ENCODE measurements at regions not wholly inside any gene's neighbourhood (a gene's known extent, or its start where the extent isn't known, plus 50 kb on each side); places are given as distances from the start of the nearest gene placed in this dataset.

- H2AFZ ChIP-seq (ENCODE audit: low read depth, low read length), result no peak overlapping the region
- no peaks in the 10 kb centered on the region for H3K27me3 ChIP-seq (ENCODE audit: low read depth, low read length)
- H3K9ac ChIP-seq (ENCODE audit: low read length), result no peak overlapping the region
- H3K79me2 ChIP-seq (ENCODE audit: low read length), result no peaks in the 10 kb centered on the region
- H4K20me1 ChIP-seq (ENCODE audit: insufficient read depth, low read length), result no peaks in the 10 kb centered on the region
- H3K4me3 ChIP-seq (ENCODE audit: low read length), result no peak overlapping the region
- no peak overlapping the region for H3K27ac ChIP-seq (ENCODE audit: low read length)
- no peak overlapping the region for H3K4me2 ChIP-seq (ENCODE audit: low read length)
- no peaks in the 10 kb centered on the region for H3K9me3 ChIP-seq (ENCODE audit: insufficient read depth, low read length)
- H3K4me1 ChIP-seq (ENCODE audit: low read length), result peaks cover 2% of the 10 kb centered on the region; the same call in 1 of the 2 replicates
- no peaks in the 10 kb centered on the region for H3K36me3 ChIP-seq (replicated peaks; ENCODE audit: low read depth, low read length)
- TF ChIP-seq CTCF (IDR thresholded peaks at IDR 0.05; ENCODE audit: low read depth, low read length), result no peak
- no peak for TF ChIP-seq EZH2phosphoT487 (IDR thresholded peaks at IDR 0.05; ENCODE audit: low read depth)
These were observed 127.6 kb downstream of the XCL2 start for GRCh38 chr1:168416220-168416619.

- Histone ChIP-seq H3K4me2 (ENCODE audit: low read length) (no peak overlapping the region), H3K79me2 (ENCODE audit: low read length) (no peaks in the 10 kb centered on the region), H2AFZ (ENCODE audit: low read depth, low read length) (no peak overlapping the region), H3K4me3 (ENCODE audit: low read length) (no peak overlapping the region), H3K36me3 (replicated peaks; ENCODE audit: low read depth, low read length) (no peaks in the 10 kb centered on the region), H3K9me3 (ENCODE audit: insufficient read depth, low read length) (no peaks in the 10 kb centered on the region), H4K20me1 (ENCODE audit: insufficient read depth, low read length) (no peaks in the 10 kb centered on the region), H3K4me1 (ENCODE audit: low read length) (no peaks in the 10 kb centered on the region), H3K27ac (ENCODE audit: low read length) (no peak overlapping the region), H3K9ac (ENCODE audit: low read length) (no peak overlapping the region), H3K27me3 (ENCODE audit: low read depth, low read length) (no peaks in the 10 kb centered on the region)
- TF ChIP-seq CTCF (IDR thresholded peaks at IDR 0.05; ENCODE audit: low read depth, low read length) (no peak), EZH2phosphoT487 (IDR thresholded peaks at IDR 0.05; ENCODE audit: low read depth) (no peak)
These were observed 128.9 kb downstream of the XCL2 start for GRCh38 chr1:168414914-168415313.

- H3K4me1 ChIP-seq (ENCODE audit: low read length), result 0 out of 2 replicates have a peak, but pooled peaks cover 4% of the 10 kb centered on the region
- peaks cover 8% of the 10 kb centered on the region; the same call in 1 of the 2 replicates for H3K9me3 ChIP-seq (ENCODE audit: insufficient read depth, low read length)
- TF ChIP-seq EZH2phosphoT487 (IDR thresholded peaks at IDR 0.05; ENCODE audit: low read depth) (no peak), CTCF (IDR thresholded peaks at IDR 0.05; ENCODE audit: low read depth, low read length) (no peak)
- H2AFZ ChIP-seq (ENCODE audit: low read depth, low read length), result no peak overlapping the region
- H3K4me2 ChIP-seq (ENCODE audit: low read length), result no peak overlapping the region
- H3K27ac ChIP-seq (ENCODE audit: low read length), result no peak overlapping the region
- no peak overlapping the region for H3K9ac ChIP-seq (ENCODE audit: low read length)
- no peaks in the 10 kb centered on the region for H3K79me2 ChIP-seq (ENCODE audit: low read length)
- no peaks in the 10 kb centered on the region for H4K20me1 ChIP-seq (ENCODE audit: insufficient read depth, low read length)
- no peaks in the 10 kb centered on the region for H3K36me3 ChIP-seq (replicated peaks; ENCODE audit: low read depth, low read length)
- no peak overlapping the region for H3K4me3 ChIP-seq (ENCODE audit: low read length)
- no peaks in the 10 kb centered on the region for H3K27me3 ChIP-seq (ENCODE audit: low read depth, low read length)
These were observed 129.8 kb downstream of the TBX19 start for GRCh38 chr1:168410464-168410863.

GRCh38 chr1:168408884-168409283, 128.2 kb downstream of the TBX19 start:
- no peak for TF ChIP-seq CTCF (IDR thresholded peaks at IDR 0.05; ENCODE audit: low read depth, low read length)
- no peak for TF ChIP-seq EZH2phosphoT487 (IDR thresholded peaks at IDR 0.05; ENCODE audit: low read depth)
- H3K79me2 ChIP-seq (ENCODE audit: low read length), result no peaks in the 10 kb centered on the region
- H3K9ac ChIP-seq (ENCODE audit: low read length), result no peak overlapping the region
- H2AFZ ChIP-seq (ENCODE audit: low read depth, low read length), result no peak overlapping the region
- no peaks in the 10 kb centered on the region for H3K36me3 ChIP-seq (replicated peaks; ENCODE audit: low read depth, low read length)
- H3K9me3 ChIP-seq (ENCODE audit: insufficient read depth, low read length), result peaks cover 8% of the 10 kb centered on the region; the same call in 1 of the 2 replicates
- no peak overlapping the region for H3K27ac ChIP-seq (ENCODE audit: low read length)
- no peak overlapping the region for H3K4me3 ChIP-seq (ENCODE audit: low read length)
- H3K27me3 ChIP-seq (ENCODE audit: low read depth, low read length), result no peaks in the 10 kb centered on the region
- 0 out of 2 replicates have a peak, but pooled peaks cover 4% of the 10 kb centered on the region for H3K4me1 ChIP-seq (ENCODE audit: low read length)
- H3K4me2 ChIP-seq (ENCODE audit: low read length), result no peak overlapping the region
- no peaks in the 10 kb centered on the region for H4K20me1 ChIP-seq (ENCODE audit: insufficient read depth, low read length)
